A549 (cell line): ENCODE measurements at regions not wholly inside any gene's neighbourhood (a gene's known extent, or its start where the extent isn't known, plus 50 kb on each side); places are given as distances from the start of the nearest gene placed in this dataset.

Experiments
- ATAC-seq, 2 experiments: fragments of 200-7000 bp in 1 of 2; fragments of >200 bp in 1 of 2; cut with Nextera tagmentation in 1 of 2; cut with Tn5 transposase in 1 of 2; 3 replicates each; pipeline versions ENCODE4 v1.8.0 to v1.9.1; 2018 to 2020; ENCODE audit warnings: mild to moderate bottlenecking in 1 of 2, moderate library complexity in 1 of 2
- CTCF ChIA-PET: fragments of 300-600 bp; sonication (Branson Sonifier 250); formaldehyde crosslinking; extraction: SDS; loops from one replicate; lab custom pipeline; 2021; ENCODE audit warnings: antibody characterized with exemption, inconsistent platforms; lab: Yijun Ruan, JAX
- POLR2A ChIA-PET: fragments of 350-600 bp; formaldehyde crosslinking; extraction: SDS; loops from one replicate; lab custom pipeline; 2021; ENCODE audit warnings: antibody characterized with exemption, inconsistent platforms; lab: Yijun Ruan, JAX
- DNase-seq, 2 experiments: peaks; one replicate each; pipeline versions ENCODE4 v3.0.0 to v3.0.0-alpha.2; 2011 to 2016; ENCODE audit warnings: low read depth in 1 of 2, low spot score in 1 of 2
- FAIRE-seq: peaks from 2 replicates; lab custom pipeline; 2011; peaks lifted over from hg19 to GRCh38; lab: Jason Lieb, UNC
- H3K27ac ChIP-seq, 2 experiments: fragments of >200 bp; sonication (Bioruptor Twin); formaldehyde crosslinking; 3 replicates each; pipeline ENCODE4 v1.5.1; 2016 to 2017
- H3K4me1 ChIP-seq: fragments of >200 bp; sonication (Bioruptor Twin); formaldehyde crosslinking; 3 replicates; pipeline ENCODE4 v1.6.1; 2016
- H3K4me2 ChIP-seq: fragments of >200 bp; sonication (Bioruptor Twin); formaldehyde crosslinking; 3 replicates; pipeline ENCODE4 v1.6.1; 2016
- H3K4me3 ChIP-seq: fragments of >200 bp; sonication (Bioruptor Twin); formaldehyde crosslinking; 3 replicates; pipeline ENCODE4 v1.5.1; 2016
- H3K9me3 ChIP-seq: fragments of >200 bp; sonication (Bioruptor Twin); formaldehyde crosslinking; 3 replicates; pipeline ENCODE4 v1.6.1; 2016
- BHLHE40 ChIP-seq: IDR thresholded peaks from 2 replicates; pipeline ENCODE4 v1.6.1; 2012; ENCODE audit warnings: low read depth, low read length, inconsistent platforms
- CEBPB ChIP-seq, 2 experiments: fragments of >200 bp in 1 of 2; sonication (Bioruptor Twin) in 1 of 2; formaldehyde crosslinking in 1 of 2; IDR thresholded peaks; 2 replicates each; pipeline ENCODE4 v1.6.1; 2012 to 2016
- CHD2 ChIP-seq: fragments of 150-350 bp; IDR thresholded peaks from 2 replicates; pipeline ENCODE4 v1.6.1; 2014; ENCODE audit warnings: low read length; ENCODE audit not compliant: partially characterized antibody
- EHMT2 ChIP-seq: fragments of 200-600 bp; sonication (generic); IDR thresholded peaks from 2 replicates; pipeline ENCODE4 v1.6.1; 2016; ENCODE audit warnings: antibody characterized with exemption, low read depth, mild to moderate bottlenecking, moderate library complexity
- EP300 ChIP-seq, 2 experiments: fragments of >200 bp; sonication (Bioruptor Twin); formaldehyde crosslinking; IDR thresholded peaks; 2 replicates in 1 of 2; 3 replicates in 1 of 2; pipeline ENCODE4 v1.6.1; 2016 to 2017
- FOSB ChIP-seq: fragments of 250-450 bp; sonication (Bioruptor Pico); IDR thresholded peaks from 2 replicates; pipeline ENCODE4 v1.5.0; 2020; ENCODE audit warnings: mild to moderate bottlenecking, moderate library complexity
- FOSL2 ChIP-seq, 2 experiments: fragments of 450-650 bp in 1 of 2; fragments of >200 bp in 1 of 2; sonication (Bioruptor Twin) in 1 of 2; formaldehyde crosslinking; IDR thresholded peaks; 2 replicates each; pipeline versions ENCODE4 v1.5.0 to v1.6.1; 2016 to 2020; ENCODE audit warnings: mild to moderate bottlenecking in 1 of 2, moderate library complexity in 1 of 2
- FOXS1 ChIP-seq: fragments of 250-450 bp; sonication (Bioruptor Pico); IDR thresholded peaks from 2 replicates; pipeline ENCODE4 v1.5.0; 2020; ENCODE audit warnings: mild to moderate bottlenecking, moderate library complexity
- HOXB5 ChIP-seq: fragments of 250-450 bp; sonication (Bioruptor Pico); IDR thresholded peaks from 2 replicates; pipeline ENCODE4 v1.5.0; 2020; ENCODE audit warnings: mild to moderate bottlenecking, moderate library complexity
- KDM1A ChIP-seq: fragments of 200-600 bp; sonication (generic); IDR thresholded peaks from 2 replicates; pipeline ENCODE4 v1.6.1; 2016; ENCODE audit warnings: low read depth, mild to moderate bottlenecking
- KDM5A ChIP-seq: fragments of 200-600 bp; sonication (generic); IDR thresholded peaks from 2 replicates; pipeline ENCODE4 v1.6.1; 2016; ENCODE audit warnings: antibody characterized with exemption, mild to moderate bottlenecking
- MAFK ChIP-seq: fragments of 450-650 bp; IDR thresholded peaks from 2 replicates; pipeline ENCODE4 v1.6.1; 2014; ENCODE audit not compliant: partially characterized antibody
- MAZ ChIP-seq: fragments of 150-350 bp; IDR thresholded peaks from 2 replicates; pipeline ENCODE4 v1.6.1; 2014; ENCODE audit warnings: antibody characterized with exemption, low read depth, low read length, borderline replicate concordance
- MYC ChIP-seq: IDR thresholded peaks from 2 replicates; pipeline ENCODE4 v1.6.1; 2012; ENCODE audit warnings: mild to moderate bottlenecking, inconsistent platforms, low read length, improper control_type of control experiment, borderline replicate concordance
- NFE2L2 ChIP-seq: fragments of 150-350 bp; conservative IDR thresholded peaks from 2 replicates; pipeline ENCODE4 v1.6.1; 2014; ENCODE audit warnings: low read length
- NPAS2 ChIP-seq: fragments of 250-450 bp; sonication (Bioruptor Pico); IDR thresholded peaks from 2 replicates; pipeline ENCODE4 v1.8.0; 2022; ENCODE audit warnings: mild to moderate bottlenecking, moderate library complexity, borderline replicate concordance
- NR3C1 ChIP-seq: fragments of >200 bp; sonication (Bioruptor Twin); formaldehyde crosslinking; IDR thresholded peaks from 3 replicates; pipeline ENCODE4 v1.6.1; 2017
- PHF8 ChIP-seq: fragments of 200-600 bp; sonication (generic); IDR thresholded peaks from 2 replicates; pipeline ENCODE4 v1.6.1; 2016; ENCODE audit warnings: low read depth, mild to moderate bottlenecking, antibody characterized with exemption, moderate library complexity, borderline replicate concordance
- POLR2A ChIP-seq: IDR thresholded peaks from 2 replicates; pipeline ENCODE4 v1.6.1; 2012; ENCODE audit warnings: mild to moderate bottlenecking, low read length
- RAD21 ChIP-seq, 2 experiments: fragments of >200 bp in 1 of 2; sonication (Bioruptor Twin) in 1 of 2; formaldehyde crosslinking in 1 of 2; IDR thresholded peaks in 1 of 2; conservative IDR thresholded peaks in 1 of 2; 2 replicates in 1 of 2; 3 replicates in 1 of 2; pipeline ENCODE4 v1.6.1; 2012 to 2018; ENCODE audit warnings: inconsistent platforms in 1 of 2
- RCOR1 ChIP-seq: fragments of 150-350 bp; IDR thresholded peaks from 2 replicates; pipeline ENCODE4 v1.6.1; 2014; ENCODE audit warnings: antibody characterized with exemption, low read length, low read depth
- SMC3 ChIP-seq: fragments of >200 bp; sonication (Bioruptor Twin); formaldehyde crosslinking; IDR thresholded peaks from 3 replicates; pipeline ENCODE4 v1.6.1; 2018; ENCODE audit warnings: inconsistent platforms
- TP53 ChIP-seq: fragments of 250-450 bp; sonication (Bioruptor Pico); IDR thresholded peaks from 2 replicates; pipeline ENCODE4 v1.5.0; 2021; ENCODE audit warnings: mild to moderate bottlenecking, moderate library complexity
- ZNF302 ChIP-seq: fragments of 250-450 bp; sonication (Bioruptor Pico); IDR thresholded peaks from 2 replicates; pipeline ENCODE4 v1.9.0; 2021; ENCODE audit warnings: inconsistent platforms, mild to moderate bottlenecking, moderate library complexity
- ZSCAN20 ChIP-seq: fragments of 250-450 bp; sonication (Bioruptor Pico); IDR thresholded peaks from 2 replicates; pipeline ENCODE4 v1.8.0; 2022; ENCODE audit warnings: mild to moderate bottlenecking, moderate library complexity
- WGBS: methylation state at CpG from one replicate; pipeline ENCODE4 v1.1.6; 2017; ENCODE audit errors: missing lambda C conversion rate; 5-methylcytosine and 5-hydroxymethylcytosine counted together
- TF ChIP-seq, protein P1 (sequence below): fragments of 250-450 bp; sonication (Bioruptor Pico); IDR thresholded peaks from 2 replicates; pipeline ENCODE4 v1.5.0; 2021; ENCODE audit warnings: mild to moderate bottlenecking, moderate library complexity, borderline replicate concordance
- TF ChIP-seq, protein P2 (sequence below): fragments of >200 bp; sonication (Bioruptor Twin); formaldehyde crosslinking; IDR thresholded peaks from 3 replicates; pipeline ENCODE4 v1.6.1; 2016
- TF ChIP-seq, protein P3 (sequence below): fragments of 250-450 bp; sonication (Bioruptor Pico); IDR thresholded peaks from 2 replicates; pipeline ENCODE4 v1.5.0; 2020; ENCODE audit warnings: low read depth, mild to moderate bottlenecking, moderate library complexity
- TF ChIP-seq, protein P4 (sequence below): IDR thresholded peaks from 2 replicates; pipeline ENCODE4 v1.6.1; 2012; ENCODE audit warnings: low read depth, borderline replicate concordance
- TF ChIP-seq, protein P5 (sequence below): fragments of >200 bp; sonication (Bioruptor Twin); formaldehyde crosslinking; IDR thresholded peaks from 3 replicates; pipeline ENCODE4 v1.5.1; 2016
- TF ChIP-seq, protein P6 (sequence below): fragments of 150-350 bp; IDR thresholded peaks from 2 replicates; pipeline ENCODE4 v1.6.1; 2014; ENCODE audit warnings: low read depth, mild to moderate bottlenecking, low read length
- TF ChIP-seq, protein P7 (sequence below): IDR thresholded peaks from 2 replicates; pipeline ENCODE4 v1.6.1; 2012

DNA sequence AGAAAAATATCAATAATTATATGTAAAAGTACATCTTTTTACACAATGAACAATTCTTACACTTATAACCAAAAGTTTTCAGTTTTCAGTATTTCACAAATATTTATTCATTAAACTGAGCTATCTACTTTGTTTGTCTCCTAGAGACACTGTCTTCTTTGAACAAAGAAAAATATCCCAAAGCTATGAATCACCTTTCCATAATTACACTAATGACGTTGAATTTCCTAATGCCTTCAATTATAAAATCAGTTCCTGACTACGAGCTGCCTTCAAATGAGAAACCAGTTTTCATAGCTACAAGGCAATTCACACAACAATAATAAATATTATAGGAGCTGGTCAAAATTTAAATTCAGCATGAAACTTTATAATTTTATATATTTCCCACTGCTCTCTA lies 201.8 kb upstream of the BRINP3 start:
- ChIA-PET POLR2A (no interaction called here), CTCF (no interaction called here)
- Histone ChIP-seq H3K4me3 (no peak overlapping the region), H3K4me2 (no peak overlapping the region), H3K9me3 (no peaks in the 10 kb centered on the region), H3K4me1 (no peaks in the 10 kb centered on the region), H3K27ac (no peak overlapping the region)
- no peak for DNase-seq
- no peak for ATAC-seq
- no peak for FAIRE-seq
- 3% methylated on average over 2 of the region's 2 CpGs for WGBS
- TF ChIP-seq TP53 (CRISPR knock-in tag) (no peak), ZSCAN20 (CRISPR knock-in tag) (no peak), NPAS2 (CRISPR knock-in tag) (no peak), SMC3 (no peak), CEBPB (IDR thresholded peaks at IDR 0.05) (no peak), KDM5A (no peak), MYC (no peak), EP300 (IDR thresholded peaks at IDR 0.05) (no peak), NR3C1 (no peak), MAZ (no peak), FOXS1 (CRISPR knock-in tag) (no peak), MAFK (no peak), FOSB (CRISPR knock-in tag) (no peak), NFE2L2 (no peak), BHLHE40 (no peak), ZNF302 (no peak), RCOR1 (no peak), KDM1A (no peak), HOXB5 (CRISPR knock-in tag) (no peak)

DNA sequence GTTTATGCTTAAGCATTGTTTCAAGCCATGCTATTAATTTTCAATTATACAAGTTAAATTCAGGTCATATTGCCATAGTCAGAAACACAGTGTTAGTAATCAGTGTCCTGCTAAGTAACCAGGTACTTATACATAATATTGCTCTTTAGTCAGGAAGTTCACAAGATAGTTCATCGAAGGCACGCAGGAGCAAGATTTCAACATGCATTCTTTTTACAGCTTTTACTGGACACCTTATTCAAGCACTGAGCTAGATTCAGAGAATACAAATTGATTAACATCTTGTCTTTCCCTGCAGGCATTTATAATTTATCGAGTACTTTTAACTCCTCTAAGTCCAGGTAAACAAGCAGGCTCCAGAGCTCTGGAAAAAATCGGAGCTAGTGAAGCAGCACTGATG lies 202.3 kb upstream of the BRINP3 start:
- ATAC-seq (no peak), FAIRE-seq (no peak), DNase-seq (no peak)
- TF ChIP-seq FOSL2 (IDR thresholded peaks at IDR 0.05), result no peak
- no peak for TF ChIP-seq FOSL2 (CRISPR knock-in tag; IDR thresholded peaks at IDR 0.05)
- TF ChIP-seq, protein P1, sequence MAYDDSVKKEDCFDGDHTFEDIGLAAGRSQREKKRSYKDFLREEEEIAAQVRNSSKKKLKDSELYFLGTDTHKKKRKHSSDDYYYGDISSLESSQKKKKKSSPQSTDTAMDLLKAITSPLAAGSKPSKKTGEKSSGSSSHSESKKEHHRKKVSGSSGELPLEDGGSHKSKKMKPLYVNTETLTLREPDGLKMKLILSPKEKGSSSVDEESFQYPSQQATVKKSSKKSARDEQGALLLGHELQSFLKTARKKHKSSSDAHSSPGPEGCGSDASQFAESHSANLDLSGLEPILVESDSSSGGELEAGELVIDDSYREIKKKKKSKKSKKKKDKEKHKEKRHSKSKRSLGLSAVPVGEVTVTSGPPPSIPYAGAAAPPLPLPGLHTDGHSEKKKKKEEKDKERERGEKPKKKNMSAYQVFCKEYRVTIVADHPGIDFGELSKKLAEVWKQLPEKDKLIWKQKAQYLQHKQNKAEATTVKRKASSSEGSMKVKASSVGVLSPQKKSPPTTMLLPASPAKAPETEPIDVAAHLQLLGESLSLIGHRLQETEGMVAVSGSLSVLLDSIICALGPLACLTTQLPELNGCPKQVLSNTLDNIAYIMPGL (CRISPR knock-in tag), result no peak
- TF ChIP-seq, protein P2, sequence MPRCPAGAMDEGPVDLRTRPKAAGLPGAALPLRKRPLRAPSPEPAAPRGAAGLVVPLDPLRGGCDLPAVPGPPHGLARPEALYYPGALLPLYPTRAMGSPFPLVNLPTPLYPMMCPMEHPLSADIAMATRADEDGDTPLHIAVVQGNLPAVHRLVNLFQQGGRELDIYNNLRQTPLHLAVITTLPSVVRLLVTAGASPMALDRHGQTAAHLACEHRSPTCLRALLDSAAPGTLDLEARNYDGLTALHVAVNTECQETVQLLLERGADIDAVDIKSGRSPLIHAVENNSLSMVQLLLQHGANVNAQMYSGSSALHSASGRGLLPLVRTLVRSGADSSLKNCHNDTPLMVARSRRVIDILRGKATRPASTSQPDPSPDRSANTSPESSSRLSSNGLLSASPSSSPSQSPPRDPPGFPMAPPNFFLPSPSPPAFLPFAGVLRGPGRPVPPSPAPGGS, result no peak
- TF ChIP-seq, protein P3, sequence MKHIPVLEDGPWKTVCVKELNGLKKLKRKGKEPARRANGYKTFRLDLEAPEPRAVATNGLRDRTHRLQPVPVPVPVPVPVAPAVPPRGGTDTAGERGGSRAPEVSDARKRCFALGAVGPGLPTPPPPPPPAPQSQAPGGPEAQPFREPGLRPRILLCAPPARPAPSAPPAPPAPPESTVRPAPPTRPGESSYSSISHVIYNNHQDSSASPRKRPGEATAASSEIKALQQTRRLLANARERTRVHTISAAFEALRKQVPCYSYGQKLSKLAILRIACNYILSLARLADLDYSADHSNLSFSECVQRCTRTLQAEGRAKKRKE, result no peak
- TF ChIP-seq RCOR1, result no peak
- TF ChIP-seq, protein P4, sequence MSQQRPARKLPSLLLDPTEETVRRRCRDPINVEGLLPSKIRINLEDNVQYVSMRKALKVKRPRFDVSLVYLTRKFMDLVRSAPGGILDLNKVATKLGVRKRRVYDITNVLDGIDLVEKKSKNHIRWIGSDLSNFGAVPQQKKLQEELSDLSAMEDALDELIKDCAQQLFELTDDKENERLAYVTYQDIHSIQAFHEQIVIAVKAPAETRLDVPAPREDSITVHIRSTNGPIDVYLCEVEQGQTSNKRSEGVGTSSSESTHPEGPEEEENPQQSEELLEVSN, result no peak
- no peak for TF ChIP-seq EHMT2
- TF ChIP-seq NFE2L2, result no peak
- no peak for TF ChIP-seq SMC3
- no peak for TF ChIP-seq CHD2
- no peak for TF ChIP-seq PHF8
- TF ChIP-seq POLR2A, result no peak
- TF ChIP-seq, protein P5, sequence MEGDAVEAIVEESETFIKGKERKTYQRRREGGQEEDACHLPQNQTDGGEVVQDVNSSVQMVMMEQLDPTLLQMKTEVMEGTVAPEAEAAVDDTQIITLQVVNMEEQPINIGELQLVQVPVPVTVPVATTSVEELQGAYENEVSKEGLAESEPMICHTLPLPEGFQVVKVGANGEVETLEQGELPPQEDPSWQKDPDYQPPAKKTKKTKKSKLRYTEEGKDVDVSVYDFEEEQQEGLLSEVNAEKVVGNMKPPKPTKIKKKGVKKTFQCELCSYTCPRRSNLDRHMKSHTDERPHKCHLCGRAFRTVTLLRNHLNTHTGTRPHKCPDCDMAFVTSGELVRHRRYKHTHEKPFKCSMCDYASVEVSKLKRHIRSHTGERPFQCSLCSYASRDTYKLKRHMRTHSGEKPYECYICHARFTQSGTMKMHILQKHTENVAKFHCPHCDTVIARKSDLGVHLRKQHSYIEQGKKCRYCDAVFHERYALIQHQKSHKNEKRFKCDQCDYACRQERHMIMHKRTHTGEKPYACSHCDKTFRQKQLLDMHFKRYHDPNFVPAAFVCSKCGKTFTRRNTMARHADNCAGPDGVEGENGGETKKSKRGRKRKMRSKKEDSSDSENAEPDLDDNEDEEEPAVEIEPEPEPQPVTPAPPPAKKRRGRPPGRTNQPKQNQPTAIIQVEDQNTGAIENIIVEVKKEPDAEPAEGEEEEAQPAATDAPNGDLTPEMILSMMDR, result no peak
- no peak for TF ChIP-seq CEBPB (IDR thresholded peaks at IDR 0.05)
- no peak for TF ChIP-seq KDM1A
- no peak for TF ChIP-seq RAD21 (conservative IDR thresholded peaks at IDR 0.05 in 1 of 2, IDR thresholded peaks at IDR 0.05 in 1 of 2)
- TF ChIP-seq NPAS2 (CRISPR knock-in tag), result no peak
- TF ChIP-seq, protein P6, sequence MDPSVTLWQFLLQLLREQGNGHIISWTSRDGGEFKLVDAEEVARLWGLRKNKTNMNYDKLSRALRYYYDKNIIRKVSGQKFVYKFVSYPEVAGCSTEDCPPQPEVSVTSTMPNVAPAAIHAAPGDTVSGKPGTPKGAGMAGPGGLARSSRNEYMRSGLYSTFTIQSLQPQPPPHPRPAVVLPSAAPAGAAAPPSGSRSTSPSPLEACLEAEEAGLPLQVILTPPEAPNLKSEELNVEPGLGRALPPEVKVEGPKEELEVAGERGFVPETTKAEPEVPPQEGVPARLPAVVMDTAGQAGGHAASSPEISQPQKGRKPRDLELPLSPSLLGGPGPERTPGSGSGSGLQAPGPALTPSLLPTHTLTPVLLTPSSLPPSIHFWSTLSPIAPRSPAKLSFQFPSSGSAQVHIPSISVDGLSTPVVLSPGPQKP, result no peak
- TF ChIP-seq, protein P7, sequence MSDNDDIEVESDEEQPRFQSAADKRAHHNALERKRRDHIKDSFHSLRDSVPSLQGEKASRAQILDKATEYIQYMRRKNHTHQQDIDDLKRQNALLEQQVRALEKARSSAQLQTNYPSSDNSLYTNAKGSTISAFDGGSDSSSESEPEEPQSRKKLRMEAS, result no peak
- Histone ChIP-seq H3K4me1 (no peaks in the 10 kb centered on the region), H3K9me3 (no peaks in the 10 kb centered on the region), H3K4me3 (no peak overlapping the region), H3K4me2 (no peak overlapping the region), H3K27ac (no peak overlapping the region)
- WGBS, result 35% methylated on average over 4 of the region's 4 CpGs
- ChIA-PET POLR2A (no interaction called here), CTCF (no interaction called here)
